HCT116 (cell line): ENCODE measurements at regions not wholly inside any gene's neighbourhood (a gene's known extent, or its start where the extent isn't known, plus 50 kb on each side); places are given as distances from the start of the nearest gene placed in this dataset.

Source experiments
- ATAC-seq: fragments of 200-7000 bp; cut with Tn5 transposase; 2 replicates; pipeline ENCODE4 v1.9.1; 2020; ENCODE audit warnings: mild to moderate bottlenecking, moderate library complexity
- BruUV-seq: library from RNA; stranded (reverse); fragments of 400-500 nt; replicated peaks from 2 replicates; lab custom pipeline; 2021; lab: Mats Ljungman, UMichigan
- CTCF ChIA-PET: fragments of 300-600 bp; sonication (Branson Sonifier 250); formaldehyde crosslinking; loops from one replicate; lab custom pipeline; 2021; ENCODE audit warnings: antibody characterized with exemption; lab: Charles Lee
- POLR2A ChIA-PET: fragments of 300-600, 350-600 bp; sonication (Branson Sonifier 250); formaldehyde crosslinking; loops from one replicate; lab custom pipeline; 2021; ENCODE audit warnings: antibody characterized with exemption; lab: Charles Lee
- RAD21 ChIA-PET, 2 experiments: fragments of 300-600 bp; sonication (Branson Sonifier 250); formaldehyde crosslinking; loops; one replicate each; lab custom pipeline; 2023; ENCODE audit warnings: low total read pairs in 2 of 2; ENCODE audit not compliant: uncharacterized antibody in 2 of 2, unreplicated experiment in 2 of 2, low non-redundant PET in 1 of 2; lab: Charles Lee
- DNase-seq: peaks from one replicate; pipeline ENCODE4 v3.0.0-alpha.2; 2010; ENCODE audit warnings: low read depth, low spot score
- H2AFZ ChIP-seq: fragments of 200-600 bp; shearing (Covaris generic), sonication (generic); 2 replicates; pipeline ENCODE4 v1.6.1; 2017; ENCODE audit warnings: low read depth, mixed run types, mixed read lengths, antibody characterized with exemption, low read length; ENCODE audit not compliant: poor library complexity, severe bottlenecking
- H3K27ac ChIP-seq: 2 replicates; pipeline ENCODE4 v1.5.1; 2012; ENCODE audit warnings: low read depth, low read length
- H3K27me3 ChIP-seq: fragments of 200-600 bp; sonication (generic); 2 replicates; pipeline ENCODE4 v1.6.1; 2016; ENCODE audit warnings: mixed run types, low read length, mixed read lengths; ENCODE audit not compliant: insufficient read depth
- H3K36me3 ChIP-seq, 2 experiments: fragments of 200-500 bp in 1 of 2; fragments of 200-600 bp in 1 of 2; sonication (Bioruptor generic) in 1 of 2; sonication (generic) in 1 of 2; 2 replicates each; pipeline versions ENCODE4 v1.5.1 to v1.6.1; 2014 to 2016; ENCODE audit warnings: low read length in 2 of 2, inconsistent platforms in 1 of 2, mixed read lengths in 1 of 2, mixed run types in 1 of 2; ENCODE audit not compliant: insufficient read depth in 2 of 2, control insufficient read depth in 1 of 2
- H3K4me1 ChIP-seq, 2 experiments: fragments of 200-600 bp in 1 of 2; sonication (generic) in 1 of 2; 2 replicates each; pipeline versions ENCODE4 v1.5.1 to v1.6.1; 2012 to 2017; ENCODE audit warnings: low read length in 2 of 2, inconsistent platforms in 1 of 2, mild to moderate bottlenecking in 1 of 2, mixed read lengths in 1 of 2, mixed run types in 1 of 2, moderate library complexity in 1 of 2; ENCODE audit not compliant: insufficient read depth in 2 of 2, control insufficient read depth in 1 of 2
- H3K4me2 ChIP-seq: fragments of 200-600 bp; sonication (generic); 2 replicates; pipeline ENCODE4 v1.6.1; 2017; ENCODE audit warnings: mixed run types, low read length, mixed read lengths
- H3K4me3 ChIP-seq, 2 experiments: fragments of 200-600 bp in 1 of 2; sonication (generic) in 1 of 2; replicated peaks in 1 of 2; 2 replicates each; pipeline ENCODE4 v1.5.1; 2011 to 2016; ENCODE audit warnings: low read length in 2 of 2, control low read depth in 1 of 2, low read depth in 1 of 2, mild to moderate bottlenecking in 1 of 2, mixed read lengths in 1 of 2, mixed run types in 1 of 2
- H3K79me2 ChIP-seq: fragments of 200-600 bp; sonication (generic); 2 replicates; pipeline ENCODE4 v1.6.1; 2017; ENCODE audit warnings: mild to moderate bottlenecking, mixed run types, low read length, moderate library complexity, mixed read lengths; ENCODE audit not compliant: insufficient read depth
- H3K9ac ChIP-seq: fragments of 200-600 bp; sonication (generic); 2 replicates; pipeline ENCODE4 v1.6.1; 2016; ENCODE audit warnings: low read length, mixed read lengths
- H3K9me2 ChIP-seq: fragments of 200-600 bp; sonication (generic), shearing (Covaris generic); 2 replicates; pipeline ENCODE4 v1.6.1; 2017; ENCODE audit warnings: mixed run types, mild to moderate bottlenecking, moderate library complexity; ENCODE audit not compliant: insufficient read depth
- H3K9me3 ChIP-seq, 2 experiments: fragments of 200-500 bp in 1 of 2; fragments of 200-600 bp in 1 of 2; sonication (Bioruptor generic) in 1 of 2; sonication (generic) in 1 of 2; 2 replicates each; pipeline ENCODE4 v1.6.1; 2014 to 2017; ENCODE audit warnings: low read length in 2 of 2, mixed read lengths in 2 of 2, inconsistent platforms in 1 of 2, low read depth in 1 of 2, mild to moderate bottlenecking in 1 of 2, mixed run types in 1 of 2, moderate library complexity in 1 of 2; ENCODE audit not compliant: control insufficient read depth in 1 of 2, insufficient read depth in 1 of 2
- H4K20me1 ChIP-seq: fragments of 200-600 bp; sonication (generic), shearing (Covaris generic); 2 replicates; pipeline ENCODE4 v1.6.1; 2017; ENCODE audit warnings: mixed run types, mild to moderate bottlenecking, moderate library complexity; ENCODE audit not compliant: insufficient read depth
- CBX3 ChIP-seq: IDR thresholded peaks from 2 replicates; pipeline ENCODE4 v1.6.1; 2012; ENCODE audit warnings: low read depth
- CEBPB ChIP-seq: IDR thresholded peaks from 2 replicates; pipeline ENCODE4 v1.6.1; 2012; ENCODE audit warnings: low read depth
- EGR1 ChIP-seq: IDR thresholded peaks from 2 replicates; pipeline ENCODE4 v1.6.1; 2012; ENCODE audit warnings: low read depth
- ELF1 ChIP-seq: IDR thresholded peaks from 2 replicates; pipeline ENCODE4 v1.6.1; 2012; ENCODE audit warnings: low read depth, borderline replicate concordance
- EZH2 ChIP-seq: fragments of 200-600 bp; sonication (generic); IDR thresholded peaks from 2 replicates; pipeline ENCODE4 v1.6.1; 2017; ENCODE audit warnings: antibody characterized with exemption, mixed run types
- FOSL1 ChIP-seq: IDR thresholded peaks from 2 replicates; pipeline ENCODE4 v1.6.1; 2012; ENCODE audit warnings: low read depth
- JUND ChIP-seq: IDR thresholded peaks from 2 replicates; pipeline ENCODE4 v1.6.1; 2012
- MAX ChIP-seq: IDR thresholded peaks from 2 replicates; pipeline ENCODE4 v1.6.1; 2012
- POLR2A ChIP-seq: IDR thresholded peaks from 2 replicates; pipeline ENCODE4 v1.7.0; 2011; ENCODE audit warnings: borderline replicate concordance; ENCODE audit not compliant: insufficient read depth, insufficient read length; ENCODE audit errors: extremely low read depth
- SP1 ChIP-seq: IDR thresholded peaks from 2 replicates; pipeline ENCODE4 v1.6.1; 2012; ENCODE audit warnings: low read depth
- SRF ChIP-seq: IDR thresholded peaks from 2 replicates; pipeline ENCODE4 v1.6.1; 2012; ENCODE audit warnings: low read depth
- TCF7L2 ChIP-seq: IDR thresholded peaks from 2 replicates; pipeline ENCODE4 v1.7.0; 2011; ENCODE audit warnings: borderline replicate concordance, inconsistent platforms; ENCODE audit not compliant: insufficient read depth, insufficient read length; ENCODE audit errors: extremely low read depth
- ZBTB33 ChIP-seq: IDR thresholded peaks from 2 replicates; pipeline ENCODE4 v1.6.1; 2011; ENCODE audit warnings: mild to moderate bottlenecking, low read length, moderate library complexity; ENCODE audit not compliant: insufficient replicate concordance; ENCODE audit errors: extremely low read depth
- ZFX ChIP-seq: fragments of 450-650 bp; IDR thresholded peaks from 2 replicates; pipeline ENCODE4 v1.6.1; 2017
- ZNF274 ChIP-seq: fragments of 200-500 bp; sonication (Bioruptor generic); IDR thresholded peaks from 2 replicates; pipeline ENCODE4 v1.6.1; 2014; ENCODE audit warnings: mild to moderate bottlenecking, low read depth, low read length, inconsistent platforms
- intact Hi-C: fragments of 100-400 bp; cut with micrococcal nuclease; formaldehyde crosslinking; loops from 2 replicates; pipeline ENCODE4 v1.10.0; 2022

GRCh38 chr1:87174724-87175245, 153.9 kb upstream of the LMO4 start:
- no TSS peak for BruUV-seq
- no peaks in the 10 kb centered on the region for H3K36me3 ChIP-seq
- ATAC-seq: no peak
- H3K9ac ChIP-seq: no peak overlapping the region
- H3K79me2 ChIP-seq: no peaks in the 10 kb centered on the region
- no peak overlapping the region for H3K4me2 ChIP-seq
- H3K4me1 ChIP-seq: no peaks in the 10 kb centered on the region
- no peak overlapping the region for H3K4me3 ChIP-seq
- no peak for DNase-seq
- no peak for TF ChIP-seq TCF7L2
- TF ChIP-seq JUND: no peak
- TF ChIP-seq SP1: no peak
- TF ChIP-seq CEBPB: no peak
- no peak for TF ChIP-seq FOSL1
- TF ChIP-seq CBX3: no peak
- no peak for TF ChIP-seq POLR2A
- no peak for TF ChIP-seq ZFX
- TF ChIP-seq SRF: no peak
- TF ChIP-seq ZNF274: no peak
- no peak for TF ChIP-seq ELF1
- TF ChIP-seq EGR1: no peak
- TF ChIP-seq EZH2: no peak
- no peak for TF ChIP-seq ZBTB33
- no peak for TF ChIP-seq MAX
- ChIA-PET RAD21 (no interaction called here), POLR2A (no interaction called here), CTCF (no interaction called here)
- H3K27me3 ChIP-seq: peaks cover 5% of the 10 kb centered on the region; the same call in 1 of the 2 replicates
- H3K27ac ChIP-seq: no peak overlapping the region
- H4K20me1 ChIP-seq: no peaks in the 10 kb centered on the region
- H2AFZ ChIP-seq: no peak overlapping the region
- H3K9me2 ChIP-seq: no peaks in the 10 kb centered on the region
- intact Hi-C loops: no loop called here
- H3K9me3 ChIP-seq: no peaks in the 10 kb centered on the region
